Peyer's patch (tissue), 4 donors: ENCODE measurements at regions not wholly inside any gene's neighbourhood (a gene's known extent, or its start where the extent isn't known, plus 50 kb on each side); places are given as distances from the start of the nearest gene placed in this dataset.

Experiments
- CTCF ChIP-seq, 6 experiments: fragments of 450-650 bp in 4 of 6; fragments of 200-600 bp in 2 of 6; sonication (generic) in 1 of 6; IDR thresholded peaks; one replicate each; pipeline ENCODE4 v1.5.1; 2017 to 2019; ENCODE audit warnings: antibody characterized with exemption in 6 of 6, mild to moderate bottlenecking in 3 of 6, moderate library complexity in 1 of 6
- POLR2A ChIP-seq, 2 donors: fragments of 450-650 bp; IDR thresholded peaks; one replicate each; pipeline ENCODE4 v1.5.1; 2017; ENCODE audit warnings: antibody characterized with exemption in 2 of 2, mild to moderate bottlenecking in 2 of 2, moderate library complexity in 2 of 2

- TF ChIP-seq CTCF (IDR thresholded peaks at IDR 0.05): no peak
- TF ChIP-seq POLR2A (IDR thresholded peaks at IDR 0.05): no peak
These were observed 113.7 kb upstream of the MMADHC start for GRCh38 chr2:149701241-149701640.
